ENCODE measurements at regions not wholly inside any gene's neighbourhood (a gene's known extent, or its start where the extent isn't known, plus 50 kb on each side); places are given as distances from the start of the nearest gene placed in this dataset.

DNA sequence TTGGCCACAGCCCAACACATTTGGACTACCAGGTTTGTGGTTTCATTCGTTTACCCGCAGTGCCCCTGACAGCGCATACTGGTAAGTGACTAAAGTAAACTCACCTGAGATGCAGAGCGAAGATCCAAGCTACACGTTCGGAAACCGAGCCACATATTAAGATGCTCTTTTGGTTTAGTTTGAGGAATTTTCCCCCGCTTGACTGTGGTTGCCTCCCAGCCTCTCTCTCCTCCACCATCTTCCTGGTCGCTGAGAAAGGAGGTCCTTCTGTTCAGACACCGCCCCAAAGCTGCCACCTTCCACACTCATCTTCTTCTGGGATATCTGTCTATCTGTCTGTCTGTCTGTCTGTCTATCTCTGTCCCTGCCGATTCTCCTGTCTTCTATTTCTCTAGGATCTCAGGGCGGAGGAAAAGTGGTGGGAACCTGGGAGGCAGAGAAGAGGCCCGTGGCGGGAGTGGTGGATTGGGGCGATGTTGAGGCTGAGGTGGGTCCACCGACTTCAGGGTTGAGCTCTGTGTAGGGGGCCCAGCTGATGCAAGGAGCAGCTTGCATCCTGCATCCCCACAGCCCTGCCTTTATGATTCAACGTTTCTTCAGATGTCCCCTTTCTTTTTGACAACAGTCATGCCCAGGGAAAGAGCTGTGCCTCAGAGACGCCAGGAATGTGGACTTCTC lies 196.9 kb upstream of the ZNF184 start:
- Histone ChIP-seq H2AK5ac (ENCODE audit: insufficient read length, low read length) (no peak overlapping the region), H3K4me2 (ENCODE audit: insufficient read depth, insufficient read length, low read length) (peak overlapping the region; percentile 85), H3K18ac (ENCODE audit: insufficient read length, low read depth, low read length) (no peak overlapping the region), H3K27ac (ENCODE audit: insufficient read length, low read depth, low read length) (no peak overlapping the region), H3K56ac (ENCODE audit: insufficient read length, low read depth, low read length) (no peak overlapping the region), H2BK120ac (ENCODE audit: low read depth, low read length, poor library complexity, severe bottlenecking) (no peak overlapping the region), H3K79me2 (ENCODE audit: insufficient read depth, low read length) (no peaks in the 10 kb centered on the region), H3K4ac (ENCODE audit: low read depth, low read length) (no peak overlapping the region), H3K9ac (ENCODE audit: extremely low read depth, insufficient read length, low read length) (no peak overlapping the region), H3K14ac (ENCODE audit: insufficient read depth, low read length) (no peak overlapping the region), H4K91ac (ENCODE audit: insufficient read length, low read depth, low read length) (no peak overlapping the region), H3K4me1 (ENCODE audit: insufficient read depth, low read length) (no peaks in the 10 kb centered on the region), H2AFZ (ENCODE audit: low read length) (no peak overlapping the region), H3T11ph (ENCODE audit: low read length) (no peak overlapping the region), H3K27me3 (ENCODE audit: insufficient read depth, low read length) (peaks cover 6% of the 10 kb centered on the region; the same call in 1 of the 2 replicates), H4K20me1 (ENCODE audit: control insufficient read depth, insufficient read depth, insufficient read length) (no peaks in the 10 kb centered on the region), H3K9me3 (ENCODE audit: control insufficient read depth, low read depth, low read length) (no peaks in the 10 kb centered on the region), H2BK5ac (ENCODE audit: insufficient read length, low read length) (no peak overlapping the region), H4K8ac (replicated peaks; ENCODE audit: insufficient read length, low read depth, low read length) (no peak overlapping the region), H3K23me2 (ENCODE audit: insufficient read length, low read depth, low read length, poor library complexity, severe bottlenecking) (peaks cover 31% of the 10 kb centered on the region), H2BK12ac (ENCODE audit: insufficient read length, low read depth, low read length) (no peak overlapping the region), H2BK15ac (ENCODE audit: low read depth, low read length) (no peak overlapping the region), H2BK20ac (ENCODE audit: low read depth, low read length, poor library complexity, severe bottlenecking) (no peak overlapping the region), H3K23ac (ENCODE audit: insufficient read length, low read depth, low read length) (no peak overlapping the region), H3K79me1 (ENCODE audit: insufficient read depth, low read depth, low read length, poor library complexity, severe bottlenecking) (no peaks in the 10 kb centered on the region), H4K5ac (ENCODE audit: insufficient read length, low read depth, low read length) (no peak overlapping the region)
- Mint-ChIP-seq H3K27ac (no peak overlapping the region), H3K4me3 (peak overlapping the region; percentile 84 to 89), H3K36me3 (ENCODE audit: insufficient read depth in 1 of 3, low read depth in 3 of 3) (no peaks in the 10 kb centered on the region; a peak in 1 of 7 replicates), H3K9me3 (peaks cover 0 to 4% of the 10 kb centered on the region in 2 experiments; a peak in 2 of 5 replicates), H3K27me3 (ENCODE audit: low read depth) (peaks cover 69% of the 10 kb centered on the region), H3K4me1 (peaks cover 20 to 32% of the 10 kb centered on the region in 2 experiments)
- TF ChIP-seq, protein P1, sequence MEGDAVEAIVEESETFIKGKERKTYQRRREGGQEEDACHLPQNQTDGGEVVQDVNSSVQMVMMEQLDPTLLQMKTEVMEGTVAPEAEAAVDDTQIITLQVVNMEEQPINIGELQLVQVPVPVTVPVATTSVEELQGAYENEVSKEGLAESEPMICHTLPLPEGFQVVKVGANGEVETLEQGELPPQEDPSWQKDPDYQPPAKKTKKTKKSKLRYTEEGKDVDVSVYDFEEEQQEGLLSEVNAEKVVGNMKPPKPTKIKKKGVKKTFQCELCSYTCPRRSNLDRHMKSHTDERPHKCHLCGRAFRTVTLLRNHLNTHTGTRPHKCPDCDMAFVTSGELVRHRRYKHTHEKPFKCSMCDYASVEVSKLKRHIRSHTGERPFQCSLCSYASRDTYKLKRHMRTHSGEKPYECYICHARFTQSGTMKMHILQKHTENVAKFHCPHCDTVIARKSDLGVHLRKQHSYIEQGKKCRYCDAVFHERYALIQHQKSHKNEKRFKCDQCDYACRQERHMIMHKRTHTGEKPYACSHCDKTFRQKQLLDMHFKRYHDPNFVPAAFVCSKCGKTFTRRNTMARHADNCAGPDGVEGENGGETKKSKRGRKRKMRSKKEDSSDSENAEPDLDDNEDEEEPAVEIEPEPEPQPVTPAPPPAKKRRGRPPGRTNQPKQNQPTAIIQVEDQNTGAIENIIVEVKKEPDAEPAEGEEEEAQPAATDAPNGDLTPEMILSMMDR (conservative IDR thresholded peaks at IDR 0.05) = no peak
- DNase-seq = no peak
- no CpG with 5 or more reads among the region's 18 CpGs for WGBS (ENCODE audit: extremely low coverage, insufficient read length, low lambda C conversion rate)
